H1 (cell line): ENCODE measurements at regions not wholly inside any gene's neighbourhood (a gene's known extent, or its start where the extent isn't known, plus 50 kb on each side); places are given as distances from the start of the nearest gene placed in this dataset.

Source experiments
- CTCF ChIA-PET: fragments of 300-600 bp; sonication (Branson Sonifier 250); formaldehyde crosslinking; loops from one replicate; lab custom pipeline; 2021; ENCODE audit not compliant: partially characterized antibody; lab: Charles Lee
- POLR2A ChIA-PET: fragments of 300-600 bp; sonication (Branson Sonifier 250); formaldehyde crosslinking; loops from one replicate; lab custom pipeline; 2021; ENCODE audit warnings: inconsistent platforms; ENCODE audit not compliant: partially characterized antibody; lab: Charles Lee
- DNase-seq, 2 experiments: peaks; one replicate each; pipeline versions ENCODE4 v3.0.0 to v3.0.0-alpha.2; 2010 to 2022; ENCODE audit warnings: low spot score in 2 of 2, low read depth in 1 of 2, mixed read lengths in 1 of 2
- FAIRE-seq: peaks from 2 replicates; lab custom pipeline; 2011; peaks lifted over from hg19 to GRCh38; lab: Jason Lieb, UNC
- H2AFZ ChIP-seq: 2 replicates; pipeline ENCODE4 v1.8.1; 2012; ENCODE audit warnings: low read length, inconsistent platforms
- H2AK5ac ChIP-seq: 2 replicates; pipeline ENCODE4 v1.6.1; 2013; ENCODE audit warnings: low read depth, low read length
- H2BK120ac ChIP-seq: replicated peaks from 2 replicates; pipeline ENCODE3; 2013; ENCODE audit warnings: low read depth, low read length, inconsistent platforms
- H2BK12ac ChIP-seq: 2 replicates; pipeline ENCODE4 v1.6.1; 2013; ENCODE audit warnings: low read depth, low read length
- H2BK15ac ChIP-seq: 2 replicates; pipeline ENCODE4 v1.6.1; 2013; ENCODE audit warnings: low read length
- H2BK20ac ChIP-seq: 2 replicates; pipeline ENCODE4 v1.6.1; 2013; ENCODE audit warnings: low read length
- H2BK5ac ChIP-seq: 2 replicates; pipeline ENCODE4 v1.6.1; 2013; ENCODE audit warnings: low read depth, low read length
- H3K14ac ChIP-seq: 2 replicates; pipeline ENCODE4 v1.6.1; 2013; ENCODE audit warnings: inconsistent platforms; ENCODE audit not compliant: insufficient read length
- H3K18ac ChIP-seq: 2 replicates; pipeline ENCODE4 v1.6.1; 2013; ENCODE audit warnings: low read length; ENCODE audit errors: extremely low read depth
- H3K23ac ChIP-seq: 2 replicates; pipeline ENCODE4 v1.6.1; 2013; ENCODE audit warnings: inconsistent platforms; ENCODE audit not compliant: insufficient read length
- H3K23me2 ChIP-seq: 2 replicates; pipeline ENCODE4 v1.6.1; 2013; ENCODE audit warnings: low read depth, low read length
- H3K27ac ChIP-seq: 2 replicates; pipeline ENCODE4 v1.6.1; 2011; ENCODE audit warnings: low read depth, low read length, inconsistent platforms
- H3K27me3 ChIP-seq, 4 experiments: replicated peaks in 1 of 4; 1 replicate in 1 of 4; 2 replicates in 3 of 4; pipeline versions ENCODE4 v1.6.1 to v1.8.1; 2011 to 2013; ENCODE audit warnings: low read length in 3 of 4, mild to moderate bottlenecking in 3 of 4, inconsistent platforms in 2 of 4, mixed read lengths in 2 of 4, moderate library complexity in 1 of 4; ENCODE audit not compliant: control insufficient read depth in 3 of 4, insufficient read depth in 3 of 4; ENCODE audit errors: extremely low read depth in 1 of 4
- H3K36me3 ChIP-seq, 4 experiments: 2 replicates each; pipeline versions ENCODE4 v1.6.1 to v1.8.1; 2011 to 2013; ENCODE audit warnings: mild to moderate bottlenecking in 4 of 4, low read length in 3 of 4, moderate library complexity in 2 of 4, control low read depth in 1 of 4, inconsistent platforms in 1 of 4; ENCODE audit not compliant: insufficient read depth in 4 of 4, control insufficient read depth in 2 of 4
- H3K4ac ChIP-seq: replicated peaks from 2 replicates; pipeline ENCODE3; 2013; ENCODE audit warnings: low read length, low read depth, mixed read lengths, inconsistent platforms; ENCODE audit not compliant: insufficient read length
- H3K4me1 ChIP-seq, 4 experiments: replicated peaks in 1 of 4; 1 replicate in 1 of 4; 2 replicates in 3 of 4; pipeline versions ENCODE4 v1.6.1 to v1.8.1; 2011 to 2013; ENCODE audit warnings: low read length in 3 of 4, inconsistent platforms in 2 of 4, mixed read lengths in 1 of 4; ENCODE audit not compliant: insufficient read depth in 4 of 4, control insufficient read depth in 3 of 4
- H3K4me2 ChIP-seq, 2 experiments: 2 replicates each; pipeline versions ENCODE4 v1.6.1 to v1.8.1; 2011 to 2013; ENCODE audit warnings: low read depth in 2 of 2, low read length in 2 of 2, control low read depth in 1 of 2, inconsistent platforms in 1 of 2, mild to moderate bottlenecking in 1 of 2; ENCODE audit not compliant: insufficient read depth in 1 of 2
- H3K4me3 ChIP-seq, 4 experiments: fragments of 200-600, 300-600 bp in 1 of 4; sonication (generic), shearing (Covaris generic), sonication (Bioruptor Twin) in 1 of 4; 2 replicates each; pipeline versions ENCODE4 v1.5.1 to v1.8.1; 2011 to 2016; ENCODE audit warnings: low read length in 4 of 4, low read depth in 3 of 4, control low read depth in 2 of 4, inconsistent platforms in 2 of 4, mild to moderate bottlenecking in 2 of 4, mixed read lengths in 1 of 4, moderate library complexity in 1 of 4; ENCODE audit not compliant: insufficient read depth in 2 of 4; ENCODE audit errors: extremely low read depth in 1 of 4
- H3K56ac ChIP-seq: replicated peaks from 2 replicates; pipeline ENCODE3; 2013; ENCODE audit warnings: low read depth, mild to moderate bottlenecking, mixed read lengths, low read length, inconsistent platforms; ENCODE audit not compliant: insufficient read length
- H3K79me1 ChIP-seq: 2 replicates; pipeline ENCODE4 v1.6.1; 2013; ENCODE audit warnings: low read depth, low read length, control low read depth
- H3K79me2 ChIP-seq, 2 experiments: 2 replicates each; pipeline versions ENCODE4 v1.6.1 to v1.8.1; 2012 to 2013; ENCODE audit warnings: low read length in 2 of 2, mild to moderate bottlenecking in 2 of 2, inconsistent platforms in 1 of 2; ENCODE audit not compliant: insufficient read depth in 2 of 2, control insufficient read depth in 1 of 2
- H3K9ac ChIP-seq, 4 experiments: replicated peaks in 1 of 4; 1 replicate in 1 of 4; 2 replicates in 3 of 4; pipeline versions ENCODE4 v1.6.1 to v1.8.1; 2011 to 2013; ENCODE audit warnings: low read depth in 3 of 4, low read length in 3 of 4, control low read depth in 2 of 4, mild to moderate bottlenecking in 2 of 4, moderate library complexity in 2 of 4, inconsistent platforms in 1 of 4; ENCODE audit errors: extremely low read depth in 1 of 4
- H3K9me3 ChIP-seq, 2 experiments: 2 replicates each; pipeline versions ENCODE4 v1.6.1 to v1.8.1; 2012 to 2013; ENCODE audit warnings: mild to moderate bottlenecking in 2 of 2, moderate library complexity in 2 of 2, control low read depth in 1 of 2, inconsistent platforms in 1 of 2, low read depth in 1 of 2, low read length in 1 of 2, mixed read lengths in 1 of 2; ENCODE audit not compliant: insufficient read depth in 2 of 2
- H4K20me1 ChIP-seq, 2 experiments: replicated peaks in 1 of 2; 2 replicates each; pipeline versions ENCODE3 to v1.8.1; 2011 to 2013; ENCODE audit warnings: inconsistent platforms in 2 of 2, low read length in 2 of 2, mild to moderate bottlenecking in 1 of 2; ENCODE audit not compliant: insufficient read depth in 2 of 2, control insufficient read depth in 1 of 2
- H4K5ac ChIP-seq: 2 replicates; pipeline ENCODE4 v1.6.1; 2013; ENCODE audit warnings: low read length, low read depth, mixed read lengths, inconsistent platforms; ENCODE audit not compliant: insufficient read length
- H4K8ac ChIP-seq: 2 replicates; pipeline ENCODE4 v1.8.0; 2013; ENCODE audit warnings: mild to moderate bottlenecking, moderate library complexity, low read length, inconsistent platforms; ENCODE audit not compliant: insufficient read depth; ENCODE audit errors: extremely low read depth
- H4K91ac ChIP-seq: replicated peaks from 2 replicates; pipeline ENCODE3; 2013; ENCODE audit warnings: low read length, mixed read lengths, inconsistent platforms; ENCODE audit not compliant: insufficient read length
- CHD7 ChIP-seq: fragments of 300-600 bp; sonication (generic); IDR thresholded peaks from 2 replicates; pipeline ENCODE4 v1.7.1; 2012; ENCODE audit warnings: low read length, moderate library complexity, mild to moderate bottlenecking, inconsistent platforms; ENCODE audit not compliant: insufficient replicate concordance
- WGBS, 2 experiments: shearing (Covaris generic) in 1 of 2; methylation state at CpG; one replicate each; pipeline versions ENCODE4 v1.1.6 to v1.1.7; 2013 to 2015; ENCODE audit warnings: low lambda C conversion rate in 2 of 2, mixed read lengths in 2 of 2, inconsistent platforms in 1 of 2, low coverage in 1 of 2, missing lambda C conversion rate in 1 of 2; ENCODE audit not compliant: insufficient replicate concordance in 2 of 2, insufficient coverage in 1 of 2, insufficient read length in 1 of 2; ENCODE audit errors: extremely low coverage in 1 of 2, missing lambda C conversion rate in 1 of 2; 5-methylcytosine and 5-hydroxymethylcytosine counted together

- no peak for DNase-seq
- no peak overlapping the region for H3K14ac ChIP-seq
- H4K20me1 ChIP-seq: no peaks in the 10 kb centered on the region
- CTCF ChIA-PET: no interaction called here
- H3K23me2 ChIP-seq: no peaks in the 10 kb centered on the region
- no peaks in the 10 kb centered on the region for H3K36me3 ChIP-seq
- H4K8ac ChIP-seq: no peak overlapping the region
- no peak overlapping the region for H3K9ac ChIP-seq
- no peak overlapping the region for H2BK15ac ChIP-seq
- H4K5ac ChIP-seq: no peak overlapping the region
- no peaks in the 10 kb centered on the region for H3K27me3 ChIP-seq
- no peaks in the 10 kb centered on the region for H3K4me1 ChIP-seq
- H3K4me3 ChIP-seq: no peak overlapping the region
- 89% methylated on average over 3 of the region's 3 CpGs; no CpG with 5 or more reads in 1 of the 2 experiments for WGBS, 2 experiments
- H2AK5ac ChIP-seq: no peak overlapping the region
- FAIRE-seq: no peak
- H2BK120ac ChIP-seq: no peak overlapping the region
- no peak overlapping the region for H3K23ac ChIP-seq
- POLR2A ChIA-PET: no interaction called here
- no peak overlapping the region for H2BK5ac ChIP-seq
- H3K56ac ChIP-seq: no peak overlapping the region
- H3K27ac ChIP-seq: no peak overlapping the region
- no peak overlapping the region for H2BK12ac ChIP-seq
- no peak overlapping the region for H2AFZ ChIP-seq
- no peak overlapping the region for H4K91ac ChIP-seq
- H3K4ac ChIP-seq: no peak overlapping the region
- no peaks in the 10 kb centered on the region for H3K9me3 ChIP-seq
- no peak overlapping the region for H3K4me2 ChIP-seq
- no peaks in the 10 kb centered on the region for H3K79me2 ChIP-seq
- no peak overlapping the region for H3K18ac ChIP-seq
- H3K79me1 ChIP-seq: no peaks in the 10 kb centered on the region
- H2BK20ac ChIP-seq: no peak overlapping the region
- no peak for TF ChIP-seq CHD7
These were observed 200.2 kb upstream of the ARHGAP20 start for GRCh38 chr11:110912437-110912836.
